ENCODE measurements at regions not wholly inside any gene's neighbourhood (a gene's known extent, or its start where the extent isn't known, plus 50 kb on each side); places are given as distances from the start of the nearest gene placed in this dataset.

DNA sequence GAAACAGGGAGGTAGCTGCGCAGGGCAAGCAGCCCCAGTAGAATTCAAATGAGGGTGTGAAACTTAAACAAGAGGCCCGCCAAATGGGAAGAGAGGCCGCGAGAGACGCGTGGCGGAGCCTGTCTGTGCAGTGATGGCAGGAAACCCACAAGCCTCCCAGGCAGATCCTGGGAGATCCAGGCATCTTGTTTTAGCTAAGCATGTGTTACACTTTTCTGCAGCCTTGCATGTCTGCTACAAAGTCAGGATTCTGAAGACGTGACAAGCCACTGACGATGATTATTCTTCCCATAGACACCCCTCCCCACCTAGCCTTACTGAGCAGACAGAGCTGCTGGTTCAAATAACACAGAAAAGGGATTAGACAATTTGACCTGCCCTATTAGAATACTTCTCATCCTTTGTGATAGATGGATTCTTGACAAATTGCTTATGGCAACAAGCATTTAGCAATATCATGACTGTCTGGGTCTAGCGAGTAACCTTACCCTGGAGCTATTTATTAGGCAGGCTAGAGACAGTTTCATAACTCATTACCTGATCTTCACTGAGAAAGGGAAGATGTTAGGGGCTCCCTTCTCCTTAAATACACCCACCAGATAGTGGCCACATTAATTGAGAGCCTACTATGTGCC, 185.2 kb upstream of the IRS2 start:
- TF ChIP-seq PHF8 (IDR thresholded peaks at IDR 0.05; ENCODE audit: borderline replicate concordance, low read length) (no peak), BHLHE40 (IDR thresholded peaks at IDR 0.05; ENCODE audit: low read length) (no peak), ZNF217 (CRISPR knock-in tag; IDR thresholded peaks at IDR 0.05) (no peak)
- TF ChIP-seq, protein P1, sequence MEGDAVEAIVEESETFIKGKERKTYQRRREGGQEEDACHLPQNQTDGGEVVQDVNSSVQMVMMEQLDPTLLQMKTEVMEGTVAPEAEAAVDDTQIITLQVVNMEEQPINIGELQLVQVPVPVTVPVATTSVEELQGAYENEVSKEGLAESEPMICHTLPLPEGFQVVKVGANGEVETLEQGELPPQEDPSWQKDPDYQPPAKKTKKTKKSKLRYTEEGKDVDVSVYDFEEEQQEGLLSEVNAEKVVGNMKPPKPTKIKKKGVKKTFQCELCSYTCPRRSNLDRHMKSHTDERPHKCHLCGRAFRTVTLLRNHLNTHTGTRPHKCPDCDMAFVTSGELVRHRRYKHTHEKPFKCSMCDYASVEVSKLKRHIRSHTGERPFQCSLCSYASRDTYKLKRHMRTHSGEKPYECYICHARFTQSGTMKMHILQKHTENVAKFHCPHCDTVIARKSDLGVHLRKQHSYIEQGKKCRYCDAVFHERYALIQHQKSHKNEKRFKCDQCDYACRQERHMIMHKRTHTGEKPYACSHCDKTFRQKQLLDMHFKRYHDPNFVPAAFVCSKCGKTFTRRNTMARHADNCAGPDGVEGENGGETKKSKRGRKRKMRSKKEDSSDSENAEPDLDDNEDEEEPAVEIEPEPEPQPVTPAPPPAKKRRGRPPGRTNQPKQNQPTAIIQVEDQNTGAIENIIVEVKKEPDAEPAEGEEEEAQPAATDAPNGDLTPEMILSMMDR (IDR thresholded peaks at IDR 0.05 in 2 of 3, conservative IDR thresholded peaks at IDR 0.05 in 1 of 3; ENCODE audit: insufficient read depth in 2 of 3, low read depth in 1 of 3, low read length in 3 of 3) = no peak
- TF ChIP-seq, protein P2, sequence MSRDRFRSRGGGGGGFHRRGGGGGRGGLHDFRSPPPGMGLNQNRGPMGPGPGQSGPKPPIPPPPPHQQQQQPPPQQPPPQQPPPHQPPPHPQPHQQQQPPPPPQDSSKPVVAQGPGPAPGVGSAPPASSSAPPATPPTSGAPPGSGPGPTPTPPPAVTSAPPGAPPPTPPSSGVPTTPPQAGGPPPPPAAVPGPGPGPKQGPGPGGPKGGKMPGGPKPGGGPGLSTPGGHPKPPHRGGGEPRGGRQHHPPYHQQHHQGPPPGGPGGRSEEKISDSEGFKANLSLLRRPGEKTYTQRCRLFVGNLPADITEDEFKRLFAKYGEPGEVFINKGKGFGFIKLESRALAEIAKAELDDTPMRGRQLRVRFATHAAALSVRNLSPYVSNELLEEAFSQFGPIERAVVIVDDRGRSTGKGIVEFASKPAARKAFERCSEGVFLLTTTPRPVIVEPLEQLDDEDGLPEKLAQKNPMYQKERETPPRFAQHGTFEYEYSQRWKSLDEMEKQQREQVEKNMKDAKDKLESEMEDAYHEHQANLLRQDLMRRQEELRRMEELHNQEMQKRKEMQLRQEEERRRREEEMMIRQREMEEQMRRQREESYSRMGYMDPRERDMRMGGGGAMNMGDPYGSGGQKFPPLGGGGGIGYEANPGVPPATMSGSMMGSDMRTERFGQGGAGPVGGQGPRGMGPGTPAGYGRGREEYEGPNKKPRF (IDR thresholded peaks at IDR 0.05; ENCODE audit: low read depth, low read length) = no peak
- TF ChIP-seq, protein P3, sequence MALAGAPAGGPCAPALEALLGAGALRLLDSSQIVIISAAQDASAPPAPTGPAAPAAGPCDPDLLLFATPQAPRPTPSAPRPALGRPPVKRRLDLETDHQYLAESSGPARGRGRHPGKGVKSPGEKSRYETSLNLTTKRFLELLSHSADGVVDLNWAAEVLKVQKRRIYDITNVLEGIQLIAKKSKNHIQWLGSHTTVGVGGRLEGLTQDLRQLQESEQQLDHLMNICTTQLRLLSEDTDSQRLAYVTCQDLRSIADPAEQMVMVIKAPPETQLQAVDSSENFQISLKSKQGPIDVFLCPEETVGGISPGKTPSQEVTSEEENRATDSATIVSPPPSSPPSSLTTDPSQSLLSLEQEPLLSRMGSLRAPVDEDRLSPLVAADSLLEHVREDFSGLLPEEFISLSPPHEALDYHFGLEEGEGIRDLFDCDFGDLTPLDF (CRISPR knock-in tag; IDR thresholded peaks at IDR 0.05) = no peak
